ENCODE measurements at regions not wholly inside any gene's neighbourhood (a gene's known extent, or its start where the extent isn't known, plus 50 kb on each side); places are given as distances from the start of the nearest gene placed in this dataset.

DNA sequence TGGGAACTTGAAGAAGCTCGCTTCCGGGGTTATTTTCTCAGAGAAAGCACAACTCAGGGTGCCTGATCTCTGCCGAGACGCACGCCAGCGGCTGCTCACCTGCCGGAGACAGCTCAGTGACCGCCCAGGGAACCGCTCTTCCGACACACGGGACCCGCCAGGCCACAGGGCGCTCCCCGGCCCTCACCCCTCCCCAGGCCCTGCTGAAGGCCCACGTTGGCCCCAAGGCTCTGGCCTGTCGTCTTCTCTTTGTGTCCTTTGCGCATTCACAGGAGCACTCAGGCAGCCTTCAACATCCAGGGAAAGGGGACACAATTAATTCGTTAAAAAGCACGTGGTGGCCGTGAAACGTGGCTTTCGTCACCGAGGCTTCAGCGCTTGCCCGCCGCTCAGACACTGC is 276.3 kb upstream of the SALL3 start:
- no peaks in the 10 kb centered on the region for H3K36me3 ChIP-seq
- H3K4me3 ChIP-seq, result no peak overlapping the region
- peaks cover 4% of the 10 kb centered on the region; the same call in 1 of the 2 replicates for H3K27me3 ChIP-seq
- DNase-seq, result no peak
- H3K9me3 ChIP-seq, result no peaks in the 10 kb centered on the region

DNA sequence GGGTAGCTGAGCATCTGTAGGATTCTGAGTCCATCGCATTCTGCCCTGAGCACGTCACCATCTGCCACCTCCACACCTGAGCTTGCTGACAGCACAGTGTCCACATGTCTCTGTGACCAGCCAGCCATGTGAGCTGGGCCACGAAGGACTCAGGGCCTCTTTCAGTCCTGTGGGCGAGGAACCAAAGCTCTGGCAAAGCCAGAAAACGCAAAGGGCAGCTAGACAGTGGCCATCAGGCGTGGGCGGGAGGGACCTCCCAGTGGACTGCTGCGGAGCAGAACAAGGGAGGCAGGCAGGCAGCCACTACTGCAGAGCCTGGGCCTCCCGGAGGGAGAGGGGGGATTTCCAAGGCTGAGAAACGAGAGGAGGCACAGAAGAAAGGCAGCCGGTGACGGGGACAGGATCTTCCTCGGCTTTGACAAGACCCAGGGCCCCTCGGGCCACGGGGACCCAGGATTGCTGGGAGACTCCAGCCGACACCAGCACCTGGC is 274.6 kb upstream of the SALL3 start:
- peaks cover 4% of the 10 kb centered on the region; the same call in 1 of the 2 replicates for H3K27me3 ChIP-seq
- no peak overlapping the region for H3K4me3 ChIP-seq
- no peaks in the 10 kb centered on the region for H3K36me3 ChIP-seq
- H3K9me3 ChIP-seq, result no peaks in the 10 kb centered on the region
- no peak for DNase-seq

DNA sequence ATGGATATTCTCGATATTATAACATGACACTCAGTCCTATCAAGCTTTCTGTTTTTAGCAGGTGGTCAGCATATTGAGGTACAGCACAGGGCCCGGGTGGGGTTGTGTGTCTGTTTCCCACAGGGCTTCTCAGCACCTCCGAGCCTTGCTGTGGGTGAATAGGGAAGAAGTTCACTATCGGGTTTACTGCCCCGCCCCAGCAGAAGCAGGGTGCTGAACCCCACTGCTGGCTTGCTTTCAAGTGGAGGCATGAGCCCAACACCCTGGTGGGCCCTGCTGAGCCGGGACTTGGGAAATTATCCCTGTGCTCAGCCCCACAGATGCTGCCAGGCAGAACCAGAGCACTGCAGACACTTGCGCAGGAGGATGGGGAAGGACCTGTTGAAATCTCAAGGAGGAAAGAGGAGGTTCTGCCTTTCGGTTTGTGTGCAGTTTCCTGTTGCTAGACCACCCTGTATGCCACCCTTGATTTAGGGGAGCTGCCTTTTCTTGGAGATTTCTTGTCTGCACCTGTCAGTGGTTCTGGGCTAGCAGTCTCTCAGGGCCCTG is 270.3 kb upstream of the SALL3 start:
- no peaks in the 10 kb centered on the region for H3K36me3 ChIP-seq

DNA sequence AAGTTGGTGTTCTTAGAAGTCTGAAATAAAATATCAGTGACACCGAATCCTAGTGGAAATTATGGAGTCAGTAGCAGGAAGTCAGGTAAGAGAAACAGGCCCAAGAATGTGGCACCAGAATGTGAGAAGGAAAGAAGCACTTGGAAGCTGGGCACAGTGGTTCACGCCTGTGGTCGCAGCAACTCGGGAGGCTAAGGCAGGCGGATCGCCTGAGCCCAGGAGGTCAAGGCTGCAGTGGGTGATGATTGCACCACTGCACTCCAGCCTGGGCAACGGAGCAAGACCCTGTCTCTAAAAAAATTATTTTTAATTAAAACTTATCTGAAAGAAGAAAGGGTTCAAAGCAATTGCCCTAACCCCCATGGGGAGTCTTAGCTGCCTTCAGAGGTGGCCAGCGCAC is 268.3 kb upstream of the SALL3 start:
- H3K36me3 ChIP-seq, result no peaks in the 10 kb centered on the region
- H3K4me3 ChIP-seq, result no peak overlapping the region
- no peaks in the 10 kb centered on the region for H3K9me3 ChIP-seq
- no peaks in the 10 kb centered on the region for H3K27me3 ChIP-seq
- DNase-seq, result no peak

More for the DNA sequence above, 270.3 kb upstream of the SALL3 start:
- no peak for DNase-seq
- H3K4me3 ChIP-seq, result no peak overlapping the region
- no peaks in the 10 kb centered on the region for H3K9me3 ChIP-seq
- no peaks in the 10 kb centered on the region for H3K27me3 ChIP-seq

GRCh38 chr18:78711971-78712370 is 267.6 kb upstream of the SALL3 start:
- H3K27me3 ChIP-seq, result no peaks in the 10 kb centered on the region
- no peaks in the 10 kb centered on the region for H3K9me3 ChIP-seq
- H3K36me3 ChIP-seq, result no peaks in the 10 kb centered on the region

DNA sequence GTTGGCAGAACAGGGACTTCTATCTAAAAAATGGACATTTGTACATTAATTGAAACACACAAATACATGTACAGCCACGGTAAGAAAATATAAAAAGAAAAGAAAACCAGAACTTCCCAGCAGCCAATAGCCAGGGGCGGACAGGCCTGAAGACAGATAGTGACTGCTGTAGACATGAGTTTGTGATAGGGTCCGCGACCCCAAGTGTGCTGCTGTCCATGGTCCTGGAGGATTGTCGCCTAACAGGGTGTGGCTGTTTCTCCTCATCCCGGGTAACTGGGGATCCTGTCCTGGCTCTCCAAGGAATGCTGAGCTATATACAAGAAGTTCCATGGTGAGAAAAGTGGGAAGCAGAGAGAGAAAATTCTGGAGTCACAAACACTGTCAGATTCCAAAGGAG is 266.5 kb upstream of the SALL3 start:
- DNase-seq, result no peak
- no peaks in the 10 kb centered on the region for H3K9me3 ChIP-seq
- H3K27me3 ChIP-seq, result no peaks in the 10 kb centered on the region
- no peak overlapping the region for H3K4me3 ChIP-seq
- no peaks in the 10 kb centered on the region for H3K36me3 ChIP-seq

More at GRCh38 chr18:78711971-78712370, 267.6 kb upstream of the SALL3 start:
- no peak for DNase-seq
- H3K4me3 ChIP-seq, result no peak overlapping the region

- Histone ChIP-seq H3K4me3 (no peak overlapping the region), H3K27me3 (no peaks in the 10 kb centered on the region), H3K36me3 (no peaks in the 10 kb centered on the region), H3K9me3 (no peaks in the 10 kb centered on the region)
- DNase-seq, result no peak
These were observed 265.9 kb upstream of the SALL3 start for GRCh38 chr18:78713726-78714125.

GRCh38 chr18:78716022-78716421 is 263.6 kb upstream of the SALL3 start:
- Histone ChIP-seq H3K4me3 (no peak overlapping the region), H3K27me3 (no peaks in the 10 kb centered on the region), H3K9me3 (no peaks in the 10 kb centered on the region), H3K36me3 (no peaks in the 10 kb centered on the region)
- no peak for DNase-seq

DNA sequence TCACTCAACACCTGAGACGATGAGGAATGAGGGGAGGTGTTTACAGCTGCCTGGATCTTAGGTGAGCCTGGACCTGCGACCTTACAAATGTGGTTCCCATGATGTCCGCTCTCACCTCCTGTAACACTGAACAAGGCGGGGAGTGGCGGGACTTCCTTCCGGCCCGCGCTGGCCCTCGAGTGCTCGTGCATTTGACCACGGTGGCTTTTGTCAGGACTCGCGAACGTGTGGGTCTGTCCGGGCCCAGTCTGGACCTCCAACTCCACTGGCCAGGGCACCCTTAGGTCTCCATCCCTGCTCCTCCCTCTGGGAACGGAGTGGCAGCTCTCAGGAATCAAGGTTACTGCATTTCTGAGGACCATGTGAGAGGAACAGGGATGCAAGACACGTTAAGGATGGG is 263.0 kb upstream of the SALL3 start:
- no peaks in the 10 kb centered on the region for H3K9me3 ChIP-seq

DNA sequence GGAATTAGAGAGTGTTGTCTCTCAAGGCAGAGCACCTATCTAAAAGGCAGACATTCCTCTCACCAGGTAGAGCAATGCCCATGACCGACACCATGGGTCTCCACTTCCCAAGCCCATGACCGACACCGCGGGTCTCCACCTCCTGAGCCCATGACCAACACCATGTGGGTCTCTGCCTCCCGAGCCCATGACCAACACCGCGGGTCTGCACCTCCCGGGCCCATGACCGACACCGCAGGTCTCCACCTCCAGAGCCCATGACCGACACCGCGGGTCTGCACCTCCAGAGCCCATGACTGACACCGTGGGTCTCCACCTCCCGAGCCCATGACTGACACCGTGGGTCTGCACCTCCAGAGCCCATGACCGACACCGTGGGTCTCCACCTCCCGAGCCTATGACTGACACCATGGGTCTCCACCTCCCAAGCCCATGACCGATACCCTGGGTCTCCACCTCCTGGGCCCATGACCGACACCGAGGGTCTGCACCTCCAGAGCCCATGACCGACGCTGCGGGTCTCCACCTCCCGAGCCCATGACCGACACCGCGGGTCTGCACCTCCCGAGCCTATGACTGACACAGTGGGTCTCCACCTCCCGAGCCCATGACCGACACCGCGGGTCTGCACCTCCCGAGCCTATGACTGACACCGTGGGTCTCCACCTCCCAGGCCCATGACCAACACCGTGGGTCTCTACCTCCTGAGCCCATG is 262.4 kb upstream of the SALL3 start:
- H3K36me3 ChIP-seq, result no peaks in the 10 kb centered on the region
- H3K27me3 ChIP-seq, result no peaks in the 10 kb centered on the region
- H3K4me3 ChIP-seq, result no peak overlapping the region
- DNase-seq, result no peak
- no peaks in the 10 kb centered on the region for H3K9me3 ChIP-seq

More for the DNA sequence above, 263.0 kb upstream of the SALL3 start:
- no peak overlapping the region for H3K4me3 ChIP-seq
- no peaks in the 10 kb centered on the region for H3K27me3 ChIP-seq
- no peak for DNase-seq
- H3K36me3 ChIP-seq, result no peaks in the 10 kb centered on the region

GRCh38 chr18:78717766-78718150 is 261.9 kb upstream of the SALL3 start:
- DNase-seq, result no peak
- Histone ChIP-seq H3K27me3 (no peaks in the 10 kb centered on the region), H3K9me3 (no peaks in the 10 kb centered on the region), H3K4me3 (no peak overlapping the region), H3K36me3 (no peaks in the 10 kb centered on the region)

GRCh38 chr18:78719821-78720220 is 259.8 kb upstream of the SALL3 start:
- no peaks in the 10 kb centered on the region for H3K36me3 ChIP-seq
- no peaks in the 10 kb centered on the region for H3K9me3 ChIP-seq
- DNase-seq, result no peak
- H3K4me3 ChIP-seq, result no peak overlapping the region
- no peaks in the 10 kb centered on the region for H3K27me3 ChIP-seq

- Histone ChIP-seq H3K36me3 (no peaks in the 10 kb centered on the region), H3K4me3 (no peak overlapping the region), H3K9me3 (no peaks in the 10 kb centered on the region), H3K27me3 (no peaks in the 10 kb centered on the region)
- DNase-seq, result no peak
These were observed 259.0 kb upstream of the SALL3 start for GRCh38 chr18:78720456-78721237.

- Histone ChIP-seq H3K4me3 (no peak overlapping the region), H3K9me3 (no peaks in the 10 kb centered on the region), H3K36me3 (no peaks in the 10 kb centered on the region), H3K27me3 (no peaks in the 10 kb centered on the region)
- no peak for DNase-seq
These were observed 258.3 kb upstream of the SALL3 start for GRCh38 chr18:78721238-78721875.

GRCh38 chr18:78721981-78722380 is 257.6 kb upstream of the SALL3 start:
- Histone ChIP-seq H3K4me3 (no peak overlapping the region), H3K36me3 (no peaks in the 10 kb centered on the region), H3K27me3 (no peaks in the 10 kb centered on the region), H3K9me3 (no peaks in the 10 kb centered on the region)
- no peak for DNase-seq

GRCh38 chr18:78722386-78722785 is 257.2 kb upstream of the SALL3 start:
- no peaks in the 10 kb centered on the region for H3K27me3 ChIP-seq
- no peak for DNase-seq
- no peaks in the 10 kb centered on the region for H3K36me3 ChIP-seq
- H3K4me3 ChIP-seq, result no peak overlapping the region
- no peaks in the 10 kb centered on the region for H3K9me3 ChIP-seq
